ENCODE measurements at regions not wholly inside any gene's neighbourhood (a gene's known extent, or its start where the extent isn't known, plus 50 kb on each side); places are given as distances from the start of the nearest gene placed in this dataset.

GRCh38 chr20:60930023-60930790 lies 321.9 kb upstream of the CDH4 start:
- DNase-seq (ENCODE audit: low read depth in 4 of 4, low spot score in 1 of 4) = no peak

GRCh38 chr20:60931696-60932095 lies 320.4 kb upstream of the CDH4 start:
- no peak for DNase-seq (ENCODE audit: low read depth in 4 of 4, low spot score in 1 of 4)

GRCh38 chr20:60934724-60935123 lies 317.3 kb upstream of the CDH4 start:
- no peak for DNase-seq (ENCODE audit: low read depth in 4 of 4, low spot score in 1 of 4)

- DNase-seq (ENCODE audit: low read depth in 4 of 4, low spot score in 1 of 4) = no peak
Measured at GRCh38 chr20:60935971-60936370, 316.1 kb upstream of the CDH4 start.

- no peak for DNase-seq (ENCODE audit: low read depth in 4 of 4, low spot score in 1 of 4)
Measured at GRCh38 chr20:60937585-60937984, 314.5 kb upstream of the CDH4 start.

- no peak for DNase-seq (ENCODE audit: low read depth in 4 of 4, low spot score in 1 of 4)
Measured at GRCh38 chr20:60941379-60941778, 310.7 kb upstream of the CDH4 start.

GRCh38 chr20:60947819-60948218 lies 304.2 kb upstream of the CDH4 start:
- no peak for DNase-seq (ENCODE audit: low read depth in 4 of 4, low spot score in 1 of 4)

- no peak for DNase-seq (ENCODE audit: low read depth in 4 of 4, low spot score in 1 of 4)
Measured at GRCh38 chr20:60948224-60948623, 303.8 kb upstream of the CDH4 start.

GRCh38 chr20:60950561-60950960 lies 301.5 kb upstream of the CDH4 start:
- no peak for DNase-seq (ENCODE audit: low read depth in 4 of 4, low spot score in 1 of 4)

- no peak for DNase-seq (ENCODE audit: low read depth in 4 of 4, low spot score in 1 of 4)
Measured at GRCh38 chr20:60950974-60951373, 301.1 kb upstream of the CDH4 start.

GRCh38 chr20:60952861-60953260 lies 299.2 kb upstream of the CDH4 start:
- no peak for DNase-seq (ENCODE audit: low read depth in 4 of 4, low spot score in 1 of 4)

GRCh38 chr20:60953321-60953720 lies 298.7 kb upstream of the CDH4 start:
- DNase-seq (ENCODE audit: low read depth in 4 of 4, low spot score in 1 of 4) = no peak

- DNase-seq (ENCODE audit: low read depth in 4 of 4, low spot score in 1 of 4) = no peak
Measured at GRCh38 chr20:60955706-60956105, 296.4 kb upstream of the CDH4 start.

GRCh38 chr20:60956194-60956593 lies 295.9 kb upstream of the CDH4 start:
- DNase-seq (ENCODE audit: low read depth in 4 of 4, low spot score in 1 of 4) = no peak

- no peak for DNase-seq (ENCODE audit: low read depth in 4 of 4, low spot score in 1 of 4)
Measured at GRCh38 chr20:60957621-60958020, 294.4 kb upstream of the CDH4 start.

GRCh38 chr20:60959971-60960370 lies 292.1 kb upstream of the CDH4 start:
- DNase-seq (ENCODE audit: low read depth in 4 of 4, low spot score in 1 of 4) = no peak

- no peak for DNase-seq (ENCODE audit: low read depth in 4 of 4, low spot score in 1 of 4)
Measured at GRCh38 chr20:60960500-60960899, 291.6 kb upstream of the CDH4 start.

GRCh38 chr20:60961551-60961950 lies 290.5 kb upstream of the CDH4 start:
- DNase-seq (ENCODE audit: low read depth in 4 of 4, low spot score in 1 of 4) = no peak

GRCh38 chr20:60962367-60963045 lies 289.6 kb upstream of the CDH4 start:
- DNase-seq (ENCODE audit: low read depth in 4 of 4, low spot score in 1 of 4) = no peak

GRCh38 chr20:60963146-60963545 lies 288.9 kb upstream of the CDH4 start:
- no peak for DNase-seq (ENCODE audit: low read depth in 4 of 4, low spot score in 1 of 4)

GRCh38 chr20:60964911-60965310 lies 287.1 kb upstream of the CDH4 start:
- DNase-seq (ENCODE audit: low read depth in 4 of 4, low spot score in 1 of 4) = no peak

GRCh38 chr20:60966031-60966430 lies 286.0 kb upstream of the CDH4 start:
- no peak for DNase-seq (ENCODE audit: low read depth in 4 of 4, low spot score in 1 of 4)

GRCh38 chr20:60966766-60967165 lies 285.3 kb upstream of the CDH4 start:
- DNase-seq (ENCODE audit: low read depth in 4 of 4, low spot score in 1 of 4) = no peak
